ENCODE measurements at regions not wholly inside any gene's neighbourhood (a gene's known extent, or its start where the extent isn't known, plus 50 kb on each side); places are given as distances from the start of the nearest gene placed in this dataset.

DNA sequence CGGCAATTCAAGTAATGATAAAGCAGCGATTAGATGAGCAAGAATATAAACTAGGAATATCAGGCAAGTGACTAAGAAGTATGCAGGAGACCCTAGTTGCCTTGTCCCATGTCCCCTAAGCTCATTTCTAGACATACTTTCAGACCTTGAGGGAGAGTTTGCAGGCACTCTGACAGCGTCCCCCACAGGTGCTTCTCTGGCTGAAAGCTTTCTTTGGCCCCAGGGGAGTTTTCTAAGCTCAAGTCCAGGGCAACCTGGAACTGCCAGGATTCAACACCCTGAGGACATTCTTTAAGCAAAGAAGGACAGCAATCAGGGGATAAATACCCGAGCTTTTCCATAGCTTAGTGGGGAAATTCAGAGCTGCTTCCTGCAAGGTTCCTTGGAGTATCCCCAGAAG lies 308.1 kb upstream of the CHST9 start:
- TF ChIP-seq, protein P1, sequence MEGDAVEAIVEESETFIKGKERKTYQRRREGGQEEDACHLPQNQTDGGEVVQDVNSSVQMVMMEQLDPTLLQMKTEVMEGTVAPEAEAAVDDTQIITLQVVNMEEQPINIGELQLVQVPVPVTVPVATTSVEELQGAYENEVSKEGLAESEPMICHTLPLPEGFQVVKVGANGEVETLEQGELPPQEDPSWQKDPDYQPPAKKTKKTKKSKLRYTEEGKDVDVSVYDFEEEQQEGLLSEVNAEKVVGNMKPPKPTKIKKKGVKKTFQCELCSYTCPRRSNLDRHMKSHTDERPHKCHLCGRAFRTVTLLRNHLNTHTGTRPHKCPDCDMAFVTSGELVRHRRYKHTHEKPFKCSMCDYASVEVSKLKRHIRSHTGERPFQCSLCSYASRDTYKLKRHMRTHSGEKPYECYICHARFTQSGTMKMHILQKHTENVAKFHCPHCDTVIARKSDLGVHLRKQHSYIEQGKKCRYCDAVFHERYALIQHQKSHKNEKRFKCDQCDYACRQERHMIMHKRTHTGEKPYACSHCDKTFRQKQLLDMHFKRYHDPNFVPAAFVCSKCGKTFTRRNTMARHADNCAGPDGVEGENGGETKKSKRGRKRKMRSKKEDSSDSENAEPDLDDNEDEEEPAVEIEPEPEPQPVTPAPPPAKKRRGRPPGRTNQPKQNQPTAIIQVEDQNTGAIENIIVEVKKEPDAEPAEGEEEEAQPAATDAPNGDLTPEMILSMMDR (IDR thresholded peaks at IDR 0.05; ENCODE audit: unreplicated experiment): no peak
- no TSS peak for BruUV-seq (replicated peaks)
- Mint-ChIP-seq H3K27me3 (ENCODE audit: insufficient read depth, unreplicated experiment) (no peaks in the 10 kb centered on the region), H3K36me3 (ENCODE audit: insufficient read depth, unreplicated experiment) (no peaks in the 10 kb centered on the region), H3K4me3 (ENCODE audit: unreplicated experiment) (no peak overlapping the region), H3K4me1 (ENCODE audit: insufficient read depth, unreplicated experiment) (no peaks in the 10 kb centered on the region), H3K27ac (ENCODE audit: low read depth, unreplicated experiment) (no peak overlapping the region), H3K9me3 (ENCODE audit: unreplicated experiment) (no peaks in the 10 kb centered on the region)
- intact Hi-C loops (cut with micrococcal nuclease): no loop called here
- ChIA-PET CTCF (interaction anchor here (1.0 to 1.2 kb wide), 2 partner anchors 34 to 111 kb away, joined by 4 read pairs; no protein-coding TSS in a partner anchor), POLR2A (no interaction called here)
- no peak for DNase-seq (ENCODE audit: unreplicated experiment)

DNA sequence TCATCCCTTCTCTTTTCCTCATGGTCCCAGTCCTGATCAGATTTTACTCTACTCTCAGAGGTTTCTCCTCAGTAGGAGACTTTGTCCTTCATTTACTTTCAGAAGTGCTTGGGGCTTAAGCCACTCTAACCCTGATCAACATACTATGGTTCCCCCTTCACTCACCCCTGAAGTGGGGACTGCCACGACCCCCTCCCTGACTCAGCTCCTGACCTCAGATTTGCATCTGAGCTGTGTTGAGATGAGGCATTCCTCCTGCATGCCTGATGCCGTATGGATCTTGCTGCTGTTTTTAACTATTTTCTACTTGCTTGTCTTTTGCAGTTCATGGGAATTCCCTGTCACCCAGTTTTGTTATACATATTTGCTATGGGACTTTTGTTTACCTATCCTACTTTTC lies 306.7 kb upstream of the CHST9 start:
- no peak overlapping the region for H3K27ac Mint-ChIP-seq (ENCODE audit: low read depth, unreplicated experiment)
- no peaks in the 10 kb centered on the region for H3K9me3 Mint-ChIP-seq (ENCODE audit: unreplicated experiment)
- ChIA-PET POLR2A (no interaction called here), CTCF (interaction anchor here (1.2 kb wide), 1 partner anchor 8 kb away, joined by 5 read pairs; no protein-coding TSS in a partner anchor)
- intact Hi-C loops (cut with micrococcal nuclease): no loop called here
- H3K4me1 Mint-ChIP-seq (ENCODE audit: insufficient read depth, unreplicated experiment): no peaks in the 10 kb centered on the region
- TF ChIP-seq, protein P1 (IDR thresholded peaks at IDR 0.05; ENCODE audit: unreplicated experiment): no peak
- H3K4me3 Mint-ChIP-seq (ENCODE audit: unreplicated experiment): no peak overlapping the region
- no peaks in the 10 kb centered on the region for H3K27me3 Mint-ChIP-seq (ENCODE audit: insufficient read depth, unreplicated experiment)
- no peak for DNase-seq (ENCODE audit: unreplicated experiment)
- no TSS peak for BruUV-seq (replicated peaks)
- H3K36me3 Mint-ChIP-seq (ENCODE audit: insufficient read depth, unreplicated experiment): no peaks in the 10 kb centered on the region

DNA sequence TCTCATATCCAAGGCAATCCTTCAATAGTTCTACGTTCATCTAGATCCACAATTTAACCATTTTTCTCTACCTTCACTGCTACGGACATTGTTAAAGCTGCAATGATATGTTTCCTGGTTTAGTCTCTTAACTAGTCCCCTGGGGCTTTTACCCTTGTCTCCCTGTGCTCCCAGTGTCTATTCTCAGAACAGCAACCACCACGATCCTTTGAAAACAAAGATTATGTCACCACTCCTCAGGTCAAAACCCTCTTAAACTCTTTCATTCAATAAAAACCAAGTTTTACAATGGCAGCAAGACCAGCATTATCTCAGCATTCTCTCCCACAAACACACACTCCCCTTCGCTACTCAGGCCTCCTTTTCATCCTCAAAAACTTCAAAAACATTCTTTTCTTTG lies 298.2 kb upstream of the CHST9 start:
- Mint-ChIP-seq H3K4me1 (ENCODE audit: insufficient read depth, unreplicated experiment) (no peaks in the 10 kb centered on the region), H3K27ac (ENCODE audit: low read depth, unreplicated experiment) (no peak overlapping the region), H3K36me3 (ENCODE audit: insufficient read depth, unreplicated experiment) (no peaks in the 10 kb centered on the region), H3K9me3 (ENCODE audit: unreplicated experiment) (no peaks in the 10 kb centered on the region), H3K27me3 (ENCODE audit: insufficient read depth, unreplicated experiment) (no peaks in the 10 kb centered on the region), H3K4me3 (ENCODE audit: unreplicated experiment) (no peak overlapping the region)
- CTCF ChIA-PET: interaction anchor here (1.0 kb wide), 1 partner anchor 8 kb away, joined by 5 read pairs; no protein-coding TSS in a partner anchor
- TF ChIP-seq, protein P1 (IDR thresholded peaks at IDR 0.05; ENCODE audit: unreplicated experiment): no peak
- no TSS peak for BruUV-seq (replicated peaks)
- no peak for DNase-seq (ENCODE audit: unreplicated experiment)
- intact Hi-C loops (cut with micrococcal nuclease): no loop called here
- POLR2A ChIA-PET: no interaction called here

DNA sequence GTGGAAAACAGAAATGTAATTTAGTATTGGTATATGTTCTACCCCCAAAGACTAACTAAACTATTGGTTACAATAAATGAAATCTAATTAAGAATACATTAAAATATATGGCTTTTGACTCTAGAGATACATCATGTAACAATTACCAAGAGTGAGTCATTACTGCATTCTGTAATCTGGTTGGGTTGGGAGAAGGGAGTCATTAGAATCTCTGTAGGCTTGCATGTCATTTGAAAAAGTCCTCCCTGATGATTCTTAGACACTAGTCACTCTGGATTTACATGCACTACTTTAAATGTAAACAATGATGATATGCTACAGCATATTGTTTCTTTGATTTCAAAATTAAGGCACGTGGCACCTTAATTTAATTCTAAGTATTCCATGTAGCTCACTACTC lies 293.4 kb upstream of the CHST9 start:
- BruUV-seq (replicated peaks): no TSS peak
- TF ChIP-seq, protein P1 (IDR thresholded peaks at IDR 0.05; ENCODE audit: unreplicated experiment): no peak
- DNase-seq (ENCODE audit: unreplicated experiment): no peak
- CTCF ChIA-PET: interaction anchor here (0.7 kb wide), 1 partner anchor 9 kb away, joined by 4 read pairs; no protein-coding TSS in a partner anchor
- H3K4me3 Mint-ChIP-seq (ENCODE audit: unreplicated experiment): no peak overlapping the region
- POLR2A ChIA-PET: no interaction called here
- no peak overlapping the region for H3K27ac Mint-ChIP-seq (ENCODE audit: low read depth, unreplicated experiment)
- no peaks in the 10 kb centered on the region for H3K4me1 Mint-ChIP-seq (ENCODE audit: insufficient read depth, unreplicated experiment)
- peaks cover 9% of the 10 kb centered on the region for H3K9me3 Mint-ChIP-seq (ENCODE audit: unreplicated experiment)
- H3K36me3 Mint-ChIP-seq (ENCODE audit: insufficient read depth, unreplicated experiment): no peaks in the 10 kb centered on the region
- intact Hi-C loops (cut with micrococcal nuclease): no loop called here
- no peaks in the 10 kb centered on the region for H3K27me3 Mint-ChIP-seq (ENCODE audit: insufficient read depth, unreplicated experiment)

Data from MCF 10A (cell line).